ENCODE measurements at regions not wholly inside any gene's neighbourhood (a gene's known extent, or its start where the extent isn't known, plus 50 kb on each side); places are given as distances from the start of the nearest gene placed in this dataset.

DNA sequence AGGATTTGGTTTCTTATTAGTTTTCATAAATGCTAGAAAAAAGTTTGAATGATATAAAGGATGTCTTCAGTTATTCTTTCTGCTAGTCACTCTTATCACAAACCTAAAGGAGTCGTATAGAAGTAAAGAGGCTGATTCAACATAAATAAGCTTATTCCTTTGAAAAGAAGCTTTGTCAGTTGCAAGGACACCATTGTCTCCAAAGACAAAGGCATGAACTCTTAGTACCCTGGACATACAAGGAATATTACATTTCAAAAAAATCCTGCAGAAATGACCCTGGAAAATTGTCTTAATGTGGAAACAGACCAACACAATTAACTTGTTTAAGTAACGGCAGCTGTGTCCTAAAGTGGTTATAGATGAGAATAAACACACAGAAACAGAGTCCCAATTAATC is 528.0 kb downstream of the CPS1 start:
- no peaks in the 10 kb centered on the region for H3K4me1 ChIP-seq (ENCODE audit: control insufficient read depth, extremely low read depth, insufficient read depth, low read length)
- H3K27me3 ChIP-seq (ENCODE audit: control insufficient read depth, insufficient read depth, low read length): no peaks in the 10 kb centered on the region
- no peaks in the 10 kb centered on the region for H3K9me3 ChIP-seq (ENCODE audit: control insufficient read depth, insufficient read depth, low read depth, low read length)
- no peak overlapping the region for H3K4me3 ChIP-seq (replicated peaks in 1 of 4; ENCODE audit: control extremely low read depth in 1 of 4, insufficient read depth in 1 of 4, low read depth in 3 of 4, low read length in 4 of 4)
- no peak overlapping the region for H2AFZ ChIP-seq (ENCODE audit: low read length)
- no peak for TF ChIP-seq CTCF (conservative IDR thresholded peaks at IDR 0.05 in 1 of 2, IDR thresholded peaks at IDR 0.05 in 1 of 2; ENCODE audit: low read depth in 1 of 2, low read length in 2 of 2)
- no peaks in the 10 kb centered on the region for H4K20me1 ChIP-seq (ENCODE audit: control insufficient read depth, extremely low read depth, insufficient read depth, low read length)
- no peak overlapping the region for H3K4me2 ChIP-seq (ENCODE audit: extremely low read depth, insufficient read depth, low read length)
- H3K79me2 ChIP-seq (ENCODE audit: control insufficient read depth, insufficient read depth, low read length): no peaks in the 10 kb centered on the region
- H3K36me3 ChIP-seq (ENCODE audit: control insufficient read depth, insufficient read depth, low read length): no peaks in the 10 kb centered on the region
- DNase-seq (ENCODE audit: low read depth in 2 of 2): no peak
- H3K9ac ChIP-seq (ENCODE audit: insufficient read depth, low read length): no peak overlapping the region
- H3K27ac ChIP-seq (ENCODE audit: insufficient read depth, low read length): no peak overlapping the region

GRCh38 chr2:211085056-211085680 is 528.8 kb downstream of the CPS1 start:
- TF ChIP-seq EZH2 (IDR thresholded peaks at IDR 0.05; ENCODE audit: low read length, missing control alignments) (no peak), CTCF (conservative IDR thresholded peaks at IDR 0.05 in 1 of 2, IDR thresholded peaks at IDR 0.05 in 1 of 2; ENCODE audit: low read depth in 1 of 2, low read length in 2 of 2) (peak; percentile 16 to 53)
- Histone ChIP-seq H3K36me3 (ENCODE audit: control insufficient read depth, insufficient read depth, low read length) (no peaks in the 10 kb centered on the region), H3K79me2 (ENCODE audit: control insufficient read depth, insufficient read depth, low read length) (no peaks in the 10 kb centered on the region), H3K9ac (ENCODE audit: insufficient read depth, low read length) (no peak overlapping the region), H3K4me3 (replicated peaks in 1 of 4; ENCODE audit: control extremely low read depth in 1 of 4, insufficient read depth in 1 of 4, low read depth in 3 of 4, low read length in 4 of 4) (no peak overlapping the region), H3K9me3 (ENCODE audit: control insufficient read depth, insufficient read depth, low read depth, low read length) (no peaks in the 10 kb centered on the region), H3K4me1 (ENCODE audit: control insufficient read depth, extremely low read depth, insufficient read depth, low read length) (no peaks in the 10 kb centered on the region), H2AFZ (ENCODE audit: low read length) (no peak overlapping the region), H3K27me3 (ENCODE audit: control insufficient read depth, insufficient read depth, low read length) (no peaks in the 10 kb centered on the region), H3K4me2 (ENCODE audit: extremely low read depth, insufficient read depth, low read length) (no peak overlapping the region), H3K27ac (ENCODE audit: insufficient read depth, low read length) (no peak overlapping the region), H4K20me1 (ENCODE audit: control insufficient read depth, extremely low read depth, insufficient read depth, low read length) (no peaks in the 10 kb centered on the region)
- DNase-seq (ENCODE audit: low read depth in 2 of 2): peak; percentile 15 to 27

- Histone ChIP-seq H3K9ac (ENCODE audit: insufficient read depth, low read length) (no peak overlapping the region), H3K4me2 (ENCODE audit: extremely low read depth, insufficient read depth, low read length) (no peak overlapping the region), H3K79me2 (ENCODE audit: control insufficient read depth, insufficient read depth, low read length) (no peaks in the 10 kb centered on the region), H3K4me1 (ENCODE audit: control insufficient read depth, extremely low read depth, insufficient read depth, low read length) (no peaks in the 10 kb centered on the region), H3K27ac (ENCODE audit: insufficient read depth, low read length) (no peak overlapping the region), H3K4me3 (replicated peaks in 1 of 4; ENCODE audit: control extremely low read depth in 1 of 4, insufficient read depth in 1 of 4, low read depth in 3 of 4, low read length in 4 of 4) (no peak overlapping the region), H3K27me3 (ENCODE audit: control insufficient read depth, insufficient read depth, low read length) (no peaks in the 10 kb centered on the region), H4K20me1 (ENCODE audit: control insufficient read depth, extremely low read depth, insufficient read depth, low read length) (no peaks in the 10 kb centered on the region), H3K36me3 (ENCODE audit: control insufficient read depth, insufficient read depth, low read length) (no peaks in the 10 kb centered on the region), H2AFZ (ENCODE audit: low read length) (no peak overlapping the region), H3K9me3 (ENCODE audit: control insufficient read depth, insufficient read depth, low read depth, low read length) (no peaks in the 10 kb centered on the region)
- no peak for DNase-seq (ENCODE audit: low read depth in 2 of 2)
- no peak for TF ChIP-seq CTCF (conservative IDR thresholded peaks at IDR 0.05 in 1 of 2, IDR thresholded peaks at IDR 0.05 in 1 of 2; ENCODE audit: low read depth in 1 of 2, low read length in 2 of 2)
- no peak for TF ChIP-seq EZH2 (IDR thresholded peaks at IDR 0.05; ENCODE audit: low read length, missing control alignments)
Measured at GRCh38 chr2:211086049-211086448, 529.6 kb downstream of the CPS1 start.
